ENCODE measurements at regions not wholly inside any gene's neighbourhood (a gene's known extent, or its start where the extent isn't known, plus 50 kb on each side); places are given as distances from the start of the nearest gene placed in this dataset.

GRCh38 chr10:61279400-61279799, 173.8 kb downstream of the TMEM26 start:
- Histone ChIP-seq H3K36me3 (replicated peaks in 1 of 2; ENCODE audit: control extremely low read depth in 1 of 2, control insufficient read depth in 1 of 2, extremely low read depth in 1 of 2, insufficient read depth in 2 of 2, low read length in 1 of 2) (no peaks in the 10 kb centered on the region), H2AFZ (ENCODE audit: insufficient read depth, low read depth, low read length, poor library complexity, severe bottlenecking) (no peak overlapping the region), H3K27me3 (replicated peaks in 1 of 4; ENCODE audit: control extremely low read depth in 1 of 4, control insufficient read depth in 3 of 4, insufficient read depth in 4 of 4, low read length in 3 of 4) (no peaks in the 10 kb centered on the region), H3K4me3 (ENCODE audit: control extremely low read depth in 1 of 5, extremely low read depth in 1 of 5, insufficient read depth in 1 of 5, low read depth in 2 of 5, low read length in 4 of 5) (no peak overlapping the region), H3K4me2 (replicated peaks; ENCODE audit: low read depth, low read length, poor library complexity, severe bottlenecking) (no peak overlapping the region), H3K9ac (ENCODE audit: low read length) (no peak overlapping the region), H3K9me3 (ENCODE audit: control extremely low read depth in 1 of 3, control insufficient read depth in 2 of 3, insufficient read depth in 1 of 3, low read length in 2 of 3) (no peaks in the 10 kb centered on the region), H3K4me1 (ENCODE audit: control insufficient read depth in 2 of 2, insufficient read depth in 2 of 2, low read length in 2 of 2) (no peaks in the 10 kb centered on the region), H3K79me2 (ENCODE audit: control insufficient read depth, insufficient read depth, low read length) (no peaks in the 10 kb centered on the region), H3K27ac (ENCODE audit: low read length in 2 of 2) (no peak overlapping the region), H4K20me1 (ENCODE audit: control insufficient read depth, insufficient read depth, low read length, poor library complexity, severe bottlenecking) (no peaks in the 10 kb centered on the region)
- intact Hi-C loops (cut with micrococcal nuclease) = no loop called here
- DNase-seq = no peak
- CTCF ChIA-PET = no interaction called here
- no peaks in the 10 kb centered on the region for H3K9me3 Mint-ChIP-seq (ENCODE audit: insufficient read depth)
- WGBS (ENCODE audit: insufficient coverage) = 100% methylated on average over 1 of the region's 7 CpGs
- no peak overlapping the region for H3K27ac Mint-ChIP-seq
- peaks cover 2% of the 10 kb centered on the region for H3K27me3 Mint-ChIP-seq
- no peak overlapping the region for H3K4me3 Mint-ChIP-seq
- no peak for ATAC-seq (ENCODE audit: low read depth)
- peaks cover 11% of the 10 kb centered on the region for H3K4me1 Mint-ChIP-seq
- POLR2A ChIA-PET = no interaction called here
- no peak for TF ChIP-seq EZH2 (IDR thresholded peaks at IDR 0.05; ENCODE audit: borderline replicate concordance, insufficient read depth, low read depth, low read length, poor library complexity, severe bottlenecking)
- TF ChIP-seq, protein P1, sequence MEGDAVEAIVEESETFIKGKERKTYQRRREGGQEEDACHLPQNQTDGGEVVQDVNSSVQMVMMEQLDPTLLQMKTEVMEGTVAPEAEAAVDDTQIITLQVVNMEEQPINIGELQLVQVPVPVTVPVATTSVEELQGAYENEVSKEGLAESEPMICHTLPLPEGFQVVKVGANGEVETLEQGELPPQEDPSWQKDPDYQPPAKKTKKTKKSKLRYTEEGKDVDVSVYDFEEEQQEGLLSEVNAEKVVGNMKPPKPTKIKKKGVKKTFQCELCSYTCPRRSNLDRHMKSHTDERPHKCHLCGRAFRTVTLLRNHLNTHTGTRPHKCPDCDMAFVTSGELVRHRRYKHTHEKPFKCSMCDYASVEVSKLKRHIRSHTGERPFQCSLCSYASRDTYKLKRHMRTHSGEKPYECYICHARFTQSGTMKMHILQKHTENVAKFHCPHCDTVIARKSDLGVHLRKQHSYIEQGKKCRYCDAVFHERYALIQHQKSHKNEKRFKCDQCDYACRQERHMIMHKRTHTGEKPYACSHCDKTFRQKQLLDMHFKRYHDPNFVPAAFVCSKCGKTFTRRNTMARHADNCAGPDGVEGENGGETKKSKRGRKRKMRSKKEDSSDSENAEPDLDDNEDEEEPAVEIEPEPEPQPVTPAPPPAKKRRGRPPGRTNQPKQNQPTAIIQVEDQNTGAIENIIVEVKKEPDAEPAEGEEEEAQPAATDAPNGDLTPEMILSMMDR (IDR thresholded peaks at IDR 0.05) = no peak

GRCh38 chr10:61278556-61278955, 174.6 kb downstream of the TMEM26 start:
- no peaks in the 10 kb centered on the region for H3K79me2 ChIP-seq (ENCODE audit: control insufficient read depth, insufficient read depth, low read length)
- no peaks in the 10 kb centered on the region for H3K4me1 ChIP-seq (ENCODE audit: control insufficient read depth in 2 of 2, insufficient read depth in 2 of 2, low read length in 2 of 2)
- no peak overlapping the region for H3K9ac ChIP-seq (ENCODE audit: low read length)
- ChIA-PET CTCF (no interaction called here), POLR2A (no interaction called here)
- Mint-ChIP-seq H3K9me3 (ENCODE audit: insufficient read depth) (no peaks in the 10 kb centered on the region), H3K27ac (no peak overlapping the region), H3K27me3 (peaks cover 3% of the 10 kb centered on the region), H3K4me3 (no peak overlapping the region), H3K4me1 (peaks cover 6% of the 10 kb centered on the region)
- H3K4me2 ChIP-seq (replicated peaks; ENCODE audit: low read depth, low read length, poor library complexity, severe bottlenecking) = no peak overlapping the region
- H3K36me3 ChIP-seq (replicated peaks in 1 of 2; ENCODE audit: control extremely low read depth in 1 of 2, control insufficient read depth in 1 of 2, extremely low read depth in 1 of 2, insufficient read depth in 2 of 2, low read length in 1 of 2) = no peaks in the 10 kb centered on the region
- no peak overlapping the region for H2AFZ ChIP-seq (ENCODE audit: insufficient read depth, low read depth, low read length, poor library complexity, severe bottlenecking)
- no peaks in the 10 kb centered on the region for H3K27me3 ChIP-seq (replicated peaks in 1 of 4; ENCODE audit: control extremely low read depth in 1 of 4, control insufficient read depth in 3 of 4, insufficient read depth in 4 of 4, low read length in 3 of 4)
- ATAC-seq (ENCODE audit: low read depth) (no peak), DNase-seq (no peak)
- no peak overlapping the region for H3K4me3 ChIP-seq (ENCODE audit: control extremely low read depth in 1 of 5, extremely low read depth in 1 of 5, insufficient read depth in 1 of 5, low read depth in 2 of 5, low read length in 4 of 5)
- no peaks in the 10 kb centered on the region for H4K20me1 ChIP-seq (ENCODE audit: control insufficient read depth, insufficient read depth, low read length, poor library complexity, severe bottlenecking)
- no peak overlapping the region for H3K27ac ChIP-seq (ENCODE audit: low read length in 2 of 2)
- H3K9me3 ChIP-seq (ENCODE audit: control extremely low read depth in 1 of 3, control insufficient read depth in 2 of 3, insufficient read depth in 1 of 3, low read length in 2 of 3) = no peaks in the 10 kb centered on the region
- WGBS (ENCODE audit: insufficient coverage) = no CpG with 5 or more reads among the region's 2 CpGs
- TF ChIP-seq, protein P1 (IDR thresholded peaks at IDR 0.05) = no peak
- TF ChIP-seq EZH2 (IDR thresholded peaks at IDR 0.05; ENCODE audit: borderline replicate concordance, insufficient read depth, low read depth, low read length, poor library complexity, severe bottlenecking) = no peak
- intact Hi-C loops (cut with micrococcal nuclease) = no loop called here

Measured in B cell (primary cell).